ELR (cell line): ENCODE measurements at regions not wholly inside any gene's neighbourhood (a gene's known extent, or its start where the extent isn't known, plus 50 kb on each side); places are given as distances from the start of the nearest gene placed in this dataset.
"Not testable (repeated sequence)": the region's sequence is repeated elsewhere in the genome, so short reads cannot be mapped to it uniquely, and the experiment has no call there.

ENCODE experiments used
- DNase-seq: peaks from one replicate; pipeline ENCODE4 v3.0.0-alpha.2; 2015; ENCODE audit warnings: low read depth

DNA sequence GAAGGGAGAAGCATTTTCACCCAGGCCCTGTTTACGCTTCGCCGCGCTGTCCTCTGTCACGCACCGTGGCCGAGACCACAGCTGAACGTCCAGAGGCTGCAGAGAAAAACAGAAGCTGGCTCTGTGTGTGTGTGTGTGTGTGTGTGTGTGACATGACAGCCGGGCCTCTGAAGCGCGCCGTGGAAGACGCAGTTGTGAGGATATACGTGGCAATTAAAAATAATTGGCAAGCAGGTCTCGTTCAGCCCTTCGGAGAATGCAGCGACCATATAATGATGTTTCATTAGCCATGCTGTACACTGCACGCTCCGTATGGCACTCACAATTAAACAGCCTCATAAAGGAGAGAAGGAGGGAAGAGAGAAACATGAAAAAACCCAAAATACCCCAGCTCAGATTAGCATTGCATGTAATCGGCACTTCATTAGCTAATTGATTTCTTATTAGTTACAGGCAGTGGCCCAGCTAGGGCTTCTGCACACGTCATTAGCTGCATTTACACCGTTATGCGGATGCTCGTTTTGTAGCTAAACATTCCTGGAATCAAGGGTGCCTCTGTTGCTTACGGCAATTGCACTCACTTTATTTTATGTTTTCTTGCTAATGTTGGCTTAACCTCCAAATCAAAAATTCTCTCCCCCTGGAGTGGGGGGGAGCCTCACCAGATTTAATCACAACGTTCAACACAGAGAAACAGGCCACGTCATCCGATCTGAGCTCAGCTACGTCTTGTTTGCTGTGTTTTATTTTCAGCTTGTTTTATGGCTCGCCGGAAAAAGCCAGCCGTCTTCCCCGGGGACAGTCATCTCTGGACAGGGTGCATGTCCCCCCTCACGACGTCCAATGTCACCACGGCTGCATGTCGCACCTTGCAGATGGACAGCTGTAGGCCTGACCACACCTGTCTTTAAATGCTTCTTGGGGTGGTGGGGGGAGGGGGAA lies 74.6 kb upstream of the SHOX start:
- DNase-seq = no peak

DNA sequence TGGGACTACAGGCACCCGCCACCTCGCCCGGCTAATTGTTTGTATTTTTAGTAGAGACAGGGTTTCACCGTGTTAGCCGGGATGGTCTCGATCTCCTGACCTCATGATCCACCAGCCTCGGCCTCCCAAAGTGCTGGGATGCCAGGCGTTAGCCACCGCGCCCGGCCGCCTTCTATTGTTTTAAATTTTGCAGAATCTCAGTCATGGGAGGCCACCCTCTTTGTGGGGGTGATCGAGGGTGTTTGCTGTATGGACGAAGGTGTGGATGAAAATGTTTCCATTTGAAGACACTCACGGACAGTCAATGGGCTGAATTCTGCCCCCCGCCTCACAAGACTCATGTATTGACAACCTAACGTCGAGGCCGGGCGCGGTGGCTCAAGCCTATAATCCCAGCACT lies 73.0 kb upstream of the SHOX start:
- DNase-seq = not testable (repeated sequence)

DNA sequence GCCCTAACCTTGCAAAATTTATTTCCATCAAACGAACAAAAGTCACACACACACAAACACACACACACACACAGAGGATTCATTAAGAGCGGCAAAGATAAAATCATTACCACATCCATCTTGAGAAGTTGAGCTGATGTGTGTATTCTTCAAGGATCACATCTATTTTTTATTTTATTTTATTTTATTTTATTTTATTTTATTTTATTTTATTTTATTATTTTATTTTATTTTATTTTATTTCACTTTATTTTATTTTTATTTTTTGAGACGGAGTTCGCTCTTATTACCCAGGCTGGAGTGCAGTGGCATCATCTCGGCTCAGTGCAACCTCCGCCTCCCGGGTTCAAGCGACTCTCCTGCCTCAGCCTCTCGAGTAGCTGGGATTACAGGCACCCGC lies 71.3 kb upstream of the SHOX start:
- not testable (repeated sequence) for DNase-seq

DNA sequence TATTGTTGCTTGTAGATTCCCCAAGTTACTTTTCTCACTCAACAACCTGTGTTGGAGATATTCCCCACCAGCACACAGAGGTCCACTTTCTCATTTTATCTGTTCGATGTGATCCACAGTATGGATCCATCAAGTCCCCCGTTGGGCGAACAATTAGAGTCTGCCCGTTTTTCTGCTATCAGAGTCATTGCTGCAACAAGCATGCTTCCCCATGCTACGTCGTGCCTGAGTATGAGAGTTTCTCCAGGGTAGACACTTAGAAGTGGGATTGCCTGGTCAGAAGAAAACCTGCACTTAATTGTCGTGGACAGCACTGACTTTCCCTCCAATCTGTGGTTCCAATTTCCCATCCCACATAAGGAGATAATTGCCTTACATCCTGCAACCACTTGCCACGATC lies 62.7 kb upstream of the SHOX start:
- DNase-seq = no peak

DNA sequence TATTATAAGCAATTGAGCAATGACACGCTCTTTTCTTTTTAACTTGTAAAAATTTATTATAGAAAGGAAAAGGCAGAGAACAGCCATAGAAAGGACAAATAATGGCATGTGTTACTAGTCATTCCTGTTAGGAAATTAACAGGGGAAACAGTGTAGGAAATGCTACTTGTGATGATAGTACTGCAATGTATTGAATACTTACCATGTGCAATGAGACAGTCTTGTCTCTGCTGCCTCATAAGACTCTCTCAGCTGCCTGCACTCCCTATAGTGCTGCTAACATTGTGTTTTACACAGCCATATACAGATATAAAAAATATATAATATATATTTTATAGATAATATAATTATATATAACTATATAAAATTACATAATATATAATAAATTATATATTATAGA lies 62.3 kb upstream of the SHOX start:
- no peak for DNase-seq

DNA sequence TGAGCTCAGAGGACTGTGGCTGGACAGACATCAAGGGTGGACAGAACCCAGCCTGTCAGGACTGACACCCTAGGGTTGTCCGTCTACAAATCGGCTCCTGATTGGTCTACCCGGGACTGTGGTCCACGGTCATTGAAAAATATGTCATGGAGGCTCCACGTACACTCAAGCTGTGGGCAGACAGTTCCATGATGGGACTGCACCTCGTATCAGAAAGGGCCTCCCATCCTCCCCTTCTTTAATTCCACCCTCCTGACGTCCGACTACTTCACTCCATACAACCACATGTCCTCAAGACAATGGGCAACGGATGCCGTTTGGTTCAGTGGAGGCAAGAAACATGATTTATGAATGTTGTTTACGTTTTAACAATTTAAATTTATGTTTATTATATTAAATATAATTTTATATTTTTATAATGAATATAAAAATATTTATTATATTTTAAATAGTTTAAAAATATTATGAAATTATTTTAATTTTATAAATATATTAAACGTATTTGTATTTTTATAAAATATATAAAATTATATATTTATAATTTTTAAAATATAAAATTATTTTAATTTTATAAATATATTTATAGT lies 58.0 kb upstream of the SHOX start:
- DNase-seq = no peak

DNA sequence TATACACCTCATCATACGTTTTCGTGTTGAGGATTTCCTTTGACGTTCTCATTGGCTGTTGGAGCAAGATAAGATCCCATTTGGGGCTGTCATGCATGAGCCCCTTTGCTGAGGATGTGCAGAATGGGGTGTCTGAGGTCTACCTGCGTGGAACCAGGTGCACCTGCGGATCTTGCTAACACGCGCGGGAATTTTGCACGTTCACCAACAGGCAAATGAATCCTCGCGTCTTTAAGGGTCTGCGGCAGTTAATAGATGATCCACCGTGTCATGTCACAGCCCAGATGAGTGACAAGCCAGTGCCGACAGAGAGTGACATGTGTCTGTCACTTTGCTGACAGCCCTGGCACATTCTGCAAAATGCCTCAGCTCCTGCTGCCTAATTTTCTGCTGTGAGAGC lies 56.3 kb upstream of the SHOX start:
- DNase-seq = no peak

DNA sequence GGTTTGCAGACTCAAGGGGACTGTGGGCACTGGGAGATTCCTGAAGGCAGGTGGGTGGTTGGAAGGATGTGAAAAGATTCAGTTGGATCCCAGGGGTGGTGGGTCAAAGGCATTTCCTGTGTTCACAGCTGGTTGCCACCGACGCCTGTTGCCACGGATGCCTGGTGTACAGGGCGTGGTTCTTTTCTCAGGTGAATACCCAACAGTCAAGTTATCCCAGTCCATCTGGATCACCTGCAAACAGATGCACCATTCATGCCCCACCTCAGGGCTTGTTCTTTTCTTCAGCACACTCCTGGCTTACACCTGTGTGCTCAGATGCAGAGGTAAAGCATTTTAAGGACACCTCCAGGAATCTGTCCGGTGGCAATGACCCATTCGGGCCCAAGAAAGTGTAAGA lies 55.8 kb upstream of the SHOX start:
- DNase-seq = no peak

DNA sequence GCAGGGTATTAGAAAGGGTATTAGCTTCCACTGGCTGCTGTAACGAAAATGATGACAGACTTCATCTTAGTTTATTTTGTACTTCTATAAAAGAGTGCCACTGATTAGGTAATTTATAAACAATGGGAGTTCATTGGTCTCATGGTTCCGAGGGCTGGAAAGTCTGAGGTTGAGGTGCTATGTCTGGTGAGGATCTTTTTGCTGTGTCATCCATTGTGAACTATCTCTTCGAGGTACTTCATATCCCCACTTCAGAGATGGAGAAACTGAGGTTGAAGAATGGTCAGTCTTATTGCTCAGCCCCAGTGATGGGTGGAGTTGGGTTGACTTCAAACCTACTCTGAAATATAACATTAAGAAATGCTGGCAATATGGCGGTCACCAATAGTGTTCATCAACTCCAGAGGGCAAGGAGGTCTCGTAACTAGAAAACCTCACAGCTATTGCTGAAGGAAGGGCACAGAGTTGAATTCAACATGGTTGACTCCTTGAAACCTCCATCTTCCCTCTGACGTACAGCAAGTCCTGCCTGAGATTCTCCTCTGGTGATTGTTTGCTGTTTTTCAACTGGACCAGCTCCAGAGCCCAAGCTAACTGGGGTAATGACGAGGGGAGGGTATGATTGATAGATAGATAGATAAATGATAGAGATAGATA lies 53.6 kb upstream of the SHOX start:
- no peak for DNase-seq

DNA sequence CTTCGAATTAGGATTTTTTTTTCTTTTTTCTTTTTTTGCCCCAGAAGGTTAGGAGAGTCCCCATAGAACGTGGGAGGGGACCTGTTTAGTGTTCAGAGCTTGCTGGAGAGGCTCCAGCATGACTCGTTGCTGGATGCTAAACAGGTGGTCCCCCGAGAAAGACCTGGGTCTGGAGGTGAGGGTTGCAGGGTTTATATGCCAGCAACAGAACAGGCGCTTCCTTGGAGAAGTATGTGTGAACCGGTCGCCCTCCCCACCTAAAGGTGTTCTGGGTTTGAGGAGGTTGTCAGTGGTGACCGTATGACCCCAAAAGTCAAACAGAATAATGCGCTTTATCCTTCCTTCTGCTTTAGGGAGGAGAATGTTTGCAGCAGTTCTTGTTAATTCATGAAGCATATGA lies 52.1 kb upstream of the SHOX start:
- no peak for DNase-seq

DNA sequence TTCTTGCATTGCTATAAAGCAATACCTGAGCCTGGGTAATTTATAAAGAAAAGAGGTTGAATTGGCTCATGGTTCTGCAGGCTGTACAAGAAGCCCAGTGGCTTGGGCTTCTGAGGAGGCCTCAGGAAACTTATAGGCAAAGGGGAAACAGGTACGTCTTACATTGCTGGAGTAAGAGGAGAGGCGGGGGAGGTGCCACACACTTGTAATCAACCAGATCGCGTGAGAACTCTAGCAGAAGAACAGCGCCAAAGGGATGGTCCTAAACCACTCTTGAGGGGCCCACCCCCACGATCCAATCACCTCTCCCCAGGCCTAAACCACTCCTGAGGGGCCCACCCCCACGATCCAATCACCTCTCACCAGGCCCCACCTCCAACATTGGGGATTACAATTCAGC lies 50.6 kb upstream of the SHOX start:
- DNase-seq = no peak
